ENCODE measurements at regions not wholly inside any gene's neighbourhood (a gene's known extent, or its start where the extent isn't known, plus 50 kb on each side); places are given as distances from the start of the nearest gene placed in this dataset.

GRCh38 chr1:68372487-68372886 lies 77.3 kb downstream of the RPE65 start:
- TF ChIP-seq CTCF (IDR thresholded peaks at IDR 0.05) (no peak), POLR2A (IDR thresholded peaks at IDR 0.05) (no peak)

Data from right lobe of liver (tissue), 4 donors.